Body of pancreas (tissue), 4 donors: ENCODE measurements at regions not wholly inside any gene's neighbourhood (a gene's known extent, or its start where the extent isn't known, plus 50 kb on each side); places are given as distances from the start of the nearest gene placed in this dataset.
"Not testable (repeated sequence)": the region's sequence is repeated elsewhere in the genome, so short reads cannot be mapped to it uniquely, and the experiment has no call there.

ENCODE experiments used
- POLR2A ChIP-seq, 3 donors: fragments of 450-650 bp; IDR thresholded peaks; one replicate each; pipeline ENCODE4 v1.6.1; 2016; ENCODE audit warnings: antibody characterized with exemption in 3 of 3, mild to moderate bottlenecking in 2 of 3
- TF ChIP-seq, protein P1 (sequence below), 7 experiments: fragments of 450-650 bp in 4 of 7; fragments of 200-600 bp in 3 of 7; sonication (generic) in 3 of 7; IDR thresholded peaks; one replicate each; pipeline ENCODE4 v1.5.1; 2016 to 2019; ENCODE audit warnings: antibody characterized with exemption in 7 of 7

DNA sequence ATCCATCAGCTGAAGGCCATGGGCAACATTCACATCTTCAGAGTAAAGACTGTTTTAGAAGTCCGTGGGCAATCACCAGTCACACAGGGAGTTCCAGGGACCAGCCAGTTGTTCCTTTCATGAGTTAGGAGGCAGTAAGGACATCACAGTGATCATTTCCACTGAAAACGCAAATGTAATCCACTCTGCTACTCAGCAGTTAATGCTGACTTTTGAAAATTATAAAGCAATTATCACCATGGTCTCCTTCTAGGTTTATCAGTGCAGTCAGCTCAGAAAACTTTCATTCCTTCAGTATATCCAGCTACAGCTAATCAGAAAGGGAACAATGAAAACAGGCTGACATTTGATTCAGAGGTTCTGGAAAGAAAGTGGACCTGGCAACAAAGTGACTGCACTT lies 50.6 kb upstream of the HNMT start:
- TF ChIP-seq, protein P1, sequence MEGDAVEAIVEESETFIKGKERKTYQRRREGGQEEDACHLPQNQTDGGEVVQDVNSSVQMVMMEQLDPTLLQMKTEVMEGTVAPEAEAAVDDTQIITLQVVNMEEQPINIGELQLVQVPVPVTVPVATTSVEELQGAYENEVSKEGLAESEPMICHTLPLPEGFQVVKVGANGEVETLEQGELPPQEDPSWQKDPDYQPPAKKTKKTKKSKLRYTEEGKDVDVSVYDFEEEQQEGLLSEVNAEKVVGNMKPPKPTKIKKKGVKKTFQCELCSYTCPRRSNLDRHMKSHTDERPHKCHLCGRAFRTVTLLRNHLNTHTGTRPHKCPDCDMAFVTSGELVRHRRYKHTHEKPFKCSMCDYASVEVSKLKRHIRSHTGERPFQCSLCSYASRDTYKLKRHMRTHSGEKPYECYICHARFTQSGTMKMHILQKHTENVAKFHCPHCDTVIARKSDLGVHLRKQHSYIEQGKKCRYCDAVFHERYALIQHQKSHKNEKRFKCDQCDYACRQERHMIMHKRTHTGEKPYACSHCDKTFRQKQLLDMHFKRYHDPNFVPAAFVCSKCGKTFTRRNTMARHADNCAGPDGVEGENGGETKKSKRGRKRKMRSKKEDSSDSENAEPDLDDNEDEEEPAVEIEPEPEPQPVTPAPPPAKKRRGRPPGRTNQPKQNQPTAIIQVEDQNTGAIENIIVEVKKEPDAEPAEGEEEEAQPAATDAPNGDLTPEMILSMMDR (IDR thresholded peaks at IDR 0.05): not testable (repeated sequence)
- TF ChIP-seq POLR2A (IDR thresholded peaks at IDR 0.05): not testable (repeated sequence)
